IPS DF 4.7 (cell line): ENCODE measurements at regions not wholly inside any gene's neighbourhood (a gene's known extent, or its start where the extent isn't known, plus 50 kb on each side); places are given as distances from the start of the nearest gene placed in this dataset.

Experiments
- DNase-seq: peaks from one replicate; pipeline ENCODE4 v3.0.0-alpha.2; 2013; ENCODE audit warnings: low spot score; ENCODE audit errors: extremely low read depth

GRCh38 chr14:98501335-98501734 is 770.7 kb downstream of the BCL11B start:
- no peak for DNase-seq

GRCh38 chr14:98501836-98502235 is 770.2 kb downstream of the BCL11B start:
- no peak for DNase-seq

GRCh38 chr14:98503086-98503815 is 768.7 kb downstream of the BCL11B start:
- DNase-seq = no peak

- DNase-seq = no peak
Measured at GRCh38 chr14:98507264-98507663, 764.7 kb downstream of the BCL11B start.

GRCh38 chr14:98510392-98510791 is 761.6 kb downstream of the BCL11B start:
- no peak for DNase-seq

- no peak for DNase-seq
Measured at GRCh38 chr14:98512501-98513251, 759.3 kb downstream of the BCL11B start.

GRCh38 chr14:98513558-98513957 is 758.4 kb downstream of the BCL11B start:
- DNase-seq = no peak

- DNase-seq = no peak
Measured at GRCh38 chr14:98514016-98514415, 758.0 kb downstream of the BCL11B start.

- DNase-seq = no peak
Measured at GRCh38 chr14:98536256-98536655, 735.7 kb downstream of the BCL11B start.

- DNase-seq = no peak
Measured at GRCh38 chr14:98542316-98542715, 729.7 kb downstream of the BCL11B start.

GRCh38 chr14:98543074-98543473 is 728.9 kb downstream of the BCL11B start:
- DNase-seq = no peak

- no peak for DNase-seq
Measured at GRCh38 chr14:98544174-98544573, 727.8 kb downstream of the BCL11B start.

GRCh38 chr14:98545181-98545580 is 726.8 kb downstream of the BCL11B start:
- DNase-seq = no peak

- no peak for DNase-seq
Measured at GRCh38 chr14:98548071-98548686, 723.8 kb downstream of the BCL11B start.

- no peak for DNase-seq
Measured at GRCh38 chr14:98551028-98551427, 721.0 kb downstream of the BCL11B start.

- DNase-seq = no peak
Measured at GRCh38 chr14:98555440-98555839, 716.6 kb downstream of the BCL11B start.

GRCh38 chr14:98564006-98564405 is 708.0 kb downstream of the BCL11B start:
- no peak for DNase-seq

- DNase-seq = no peak
Measured at GRCh38 chr14:98564541-98564940, 707.5 kb downstream of the BCL11B start.

- DNase-seq = no peak
Measured at GRCh38 chr14:98571104-98571503, 700.9 kb downstream of the BCL11B start.

GRCh38 chr14:98573082-98573481 is 698.9 kb downstream of the BCL11B start:
- DNase-seq = no peak

GRCh38 chr14:98576463-98576862 is 695.5 kb downstream of the BCL11B start:
- DNase-seq = no peak

- no peak for DNase-seq
Measured at GRCh38 chr14:98578204-98578603, 693.8 kb downstream of the BCL11B start.
